IMR-90 (cell line): ENCODE measurements at regions not wholly inside any gene's neighbourhood (a gene's known extent, or its start where the extent isn't known, plus 50 kb on each side); places are given as distances from the start of the nearest gene placed in this dataset.

Experiments used
- ATAC-seq: fragments of 200-7000 bp; cut with Tn5 transposase; 2 replicates; pipeline ENCODE4 v1.9.1; 2020; ENCODE audit warnings: low read depth, mild to moderate bottlenecking, moderate library complexity
- BruUV-seq: library from RNA; stranded (reverse); fragments of 400-500 nt; replicated peaks from 2 replicates; lab custom pipeline; 2021; lab: Mats Ljungman, UMichigan
- CTCF ChIA-PET: fragments of 300-600 bp; formaldehyde crosslinking; extraction: SDS; loops from one replicate; lab custom pipeline; 2021; ENCODE audit warnings: antibody characterized with exemption; lab: Yijun Ruan, JAX
- POLR2A ChIA-PET: fragments of 300-600 bp; sonication (Branson Sonifier 250); formaldehyde crosslinking; loops from one replicate; lab custom pipeline; 2022; ENCODE audit warnings: antibody characterized with exemption; ENCODE audit not compliant: unreplicated experiment; lab: Charles Lee
- DNase-seq: peaks from one replicate; pipeline ENCODE4 v3.0.0; 2013
- H2AFZ ChIP-seq: replicated peaks from 2 replicates; pipeline ENCODE3; 2013; ENCODE audit warnings: low read length, mild to moderate bottlenecking; ENCODE audit not compliant: poor library complexity
- H2AK5ac ChIP-seq: 2 replicates; pipeline ENCODE4 v1.6.1; 2013; ENCODE audit warnings: low read depth, low read length, inconsistent platforms
- H2AK9ac ChIP-seq: replicated peaks from 2 replicates; pipeline ENCODE3; 2013; ENCODE audit warnings: mild to moderate bottlenecking, low read depth, low read length, moderate library complexity; ENCODE audit not compliant: poor library complexity
- H2BK120ac ChIP-seq: 2 replicates; pipeline ENCODE4 v1.6.1; 2013; ENCODE audit warnings: low read depth, low read length, inconsistent platforms
- H2BK15ac ChIP-seq: 3 replicates; pipeline ENCODE4 v1.6.1; 2013; ENCODE audit warnings: low read depth, low read length, inconsistent platforms
- H2BK20ac ChIP-seq: 2 replicates; pipeline ENCODE4 v1.6.1; 2013; ENCODE audit warnings: low read depth, mild to moderate bottlenecking, inconsistent platforms, low read length, moderate library complexity
- H2BK5ac ChIP-seq: 2 replicates; pipeline ENCODE4 v1.6.1; 2013; ENCODE audit warnings: mild to moderate bottlenecking, low read depth, low read length, inconsistent platforms; ENCODE audit not compliant: poor library complexity, severe bottlenecking
- H3K14ac ChIP-seq: replicated peaks from 2 replicates; pipeline ENCODE4 v1.6.1; 2013; ENCODE audit warnings: low read depth, low read length, inconsistent platforms
- H3K18ac ChIP-seq: 2 replicates; pipeline ENCODE4 v1.6.1; 2013; ENCODE audit warnings: low read depth, low read length, control low read depth
- H3K23ac ChIP-seq: 2 replicates; pipeline ENCODE4 v1.6.1; 2013; ENCODE audit warnings: low read depth, low read length, inconsistent platforms
- H3K27ac ChIP-seq: 2 replicates; pipeline ENCODE4 v1.5.1; 2013; ENCODE audit warnings: mild to moderate bottlenecking, control low read depth, low read length; ENCODE audit not compliant: insufficient read depth
- H3K27me3 ChIP-seq: 2 replicates; pipeline ENCODE4 v1.6.1; 2013; ENCODE audit warnings: low read length; ENCODE audit not compliant: control insufficient read depth, insufficient read depth
- H3K36me3 ChIP-seq: 2 replicates; pipeline ENCODE4 v1.6.1; 2013; ENCODE audit warnings: low read length, mixed read lengths; ENCODE audit not compliant: control insufficient read depth, insufficient read depth
- H3K4ac ChIP-seq: 2 replicates; pipeline ENCODE4 v1.6.1; 2013; ENCODE audit warnings: low read depth, low read length, inconsistent platforms
- H3K4me1 ChIP-seq: 2 replicates; pipeline ENCODE4 v1.6.1; 2013; ENCODE audit warnings: low read length, mixed read lengths; ENCODE audit not compliant: control insufficient read depth, insufficient read depth
- H3K4me2 ChIP-seq: 2 replicates; pipeline ENCODE4 v1.6.1; 2013; ENCODE audit warnings: low read depth, mild to moderate bottlenecking, control low read depth, low read length, moderate library complexity
- H3K4me3 ChIP-seq: 2 replicates; pipeline ENCODE4 v1.5.1; 2013; ENCODE audit warnings: low read depth, mild to moderate bottlenecking, control low read depth, low read length, moderate library complexity; ENCODE audit not compliant: insufficient read depth
- H3K56ac ChIP-seq: 2 replicates; pipeline ENCODE4 v1.6.1; 2013; ENCODE audit warnings: low read length, inconsistent platforms; ENCODE audit not compliant: insufficient read depth; ENCODE audit errors: extremely low read depth
- H3K79me1 ChIP-seq, 2 experiments: 2 replicates each; pipeline ENCODE4 v1.6.1; 2013; ENCODE audit warnings: low read length in 2 of 2, inconsistent platforms in 1 of 2, low read depth in 1 of 2
- H3K9ac ChIP-seq: 2 replicates; pipeline ENCODE4 v1.6.1; 2013; ENCODE audit warnings: low read depth, low read length, control low read depth
- H3K9me1 ChIP-seq: 2 replicates; pipeline ENCODE4 v1.6.1; 2013; ENCODE audit warnings: low read length, inconsistent platforms; ENCODE audit not compliant: insufficient read depth
- H3K9me3 ChIP-seq: 2 replicates; pipeline ENCODE4 v1.6.1; 2013; ENCODE audit warnings: low read length; ENCODE audit not compliant: control insufficient read depth, insufficient read depth
- H4K20me1 ChIP-seq: 2 replicates; pipeline ENCODE4 v1.6.1; 2013; ENCODE audit warnings: low read length, inconsistent platforms; ENCODE audit not compliant: insufficient read depth
- H4K5ac ChIP-seq: 2 replicates; pipeline ENCODE4 v1.6.1; 2013; ENCODE audit warnings: mild to moderate bottlenecking, low read depth, low read length, control low read depth
- H4K8ac ChIP-seq, 2 experiments: 2 replicates each; pipeline ENCODE4 v1.6.1; 2013; ENCODE audit warnings: low read depth in 2 of 2, low read length in 2 of 2, control low read depth in 1 of 2, inconsistent platforms in 1 of 2
- H4K91ac ChIP-seq: 2 replicates; pipeline ENCODE4 v1.6.1; 2013; ENCODE audit warnings: low read depth, low read length, inconsistent platforms; ENCODE audit not compliant: insufficient read depth
- BHLHE40 ChIP-seq: fragments of 150-350 bp; IDR thresholded peaks from 2 replicates; pipeline ENCODE4 v1.6.1; 2016; ENCODE audit warnings: mild to moderate bottlenecking, low read depth, low read length
- CEBPB ChIP-seq: IDR thresholded peaks from 2 replicates; pipeline ENCODE4 v1.6.1; 2012; ENCODE audit warnings: low read depth, low read length, improper control_type of control experiment
- CHD1 ChIP-seq: IDR thresholded peaks from 2 replicates; pipeline ENCODE4 v1.6.1; 2012; ENCODE audit warnings: low read depth, low read length, improper control_type of control experiment
- CTCF ChIP-seq: conservative IDR thresholded peaks from 2 replicates; pipeline ENCODE4 v1.5.1; 2012; ENCODE audit warnings: mild to moderate bottlenecking, low read depth, low read length, improper control_type of control experiment
- FOS ChIP-seq: fragments of 150-350 bp; IDR thresholded peaks from 2 replicates; pipeline ENCODE4 v1.6.1; 2016; ENCODE audit warnings: low read depth, low read length
- MAFK ChIP-seq: IDR thresholded peaks from 2 replicates; pipeline ENCODE4 v1.6.1; 2012; ENCODE audit warnings: low read depth, low read length, improper control_type of control experiment
- MAZ ChIP-seq: IDR thresholded peaks from 2 replicates; pipeline ENCODE4 v1.6.1; 2012; ENCODE audit warnings: low read depth, mild to moderate bottlenecking, low read length, improper control_type of control experiment, moderate library complexity, borderline replicate concordance
- MXI1 ChIP-seq: IDR thresholded peaks from 2 replicates; pipeline ENCODE4 v1.6.1; 2012; ENCODE audit warnings: low read depth, mild to moderate bottlenecking, low read length, moderate library complexity, borderline replicate concordance
- NFE2L2 ChIP-seq: fragments of 150-350 bp; IDR thresholded peaks from 2 replicates; pipeline ENCODE4 v1.6.1; 2016; ENCODE audit warnings: low read depth, mild to moderate bottlenecking, low read length
- POLR2A ChIP-seq: IDR thresholded peaks from 2 replicates; pipeline ENCODE4 v1.6.1; 2012; ENCODE audit warnings: mild to moderate bottlenecking, low read depth, low read length
- RCOR1 ChIP-seq: IDR thresholded peaks from 2 replicates; pipeline ENCODE4 v1.6.1; 2012; ENCODE audit warnings: mild to moderate bottlenecking, low read length, improper control_type of control experiment; ENCODE audit not compliant: insufficient replicate concordance
- RFX5 ChIP-seq: IDR thresholded peaks from 2 replicates; pipeline ENCODE4 v1.8.0; 2012; ENCODE audit warnings: low read depth, mild to moderate bottlenecking, low read length, moderate library complexity
- SMC3 ChIP-seq: fragments of 150-350 bp; IDR thresholded peaks from 2 replicates; pipeline ENCODE4 v1.6.1; 2016; ENCODE audit warnings: low read depth, mild to moderate bottlenecking, antibody characterized with exemption, low read length, moderate library complexity
- WGBS, 2 experiments: methylation state at CpG; one replicate each; pipeline versions ENCODE4 v1.1.5 to v1.1.7; 2013; ENCODE audit warnings: missing lambda C conversion rate in 2 of 2; ENCODE audit not compliant: insufficient read length in 1 of 2; ENCODE audit errors: extremely low coverage in 2 of 2; 5-methylcytosine and 5-hydroxymethylcytosine counted together
- dilution Hi-C: fragments of 300-500 bp; cut with HindIII; formaldehyde crosslinking; loops from one replicate; pipeline ENCODE4 v1.14.3; 2018; ENCODE audit warnings: low sequenced_read_pairs; ENCODE audit not compliant: unreplicated experiment
- in situ Hi-C: fragments of 300-500 bp; cut with MboI; formaldehyde crosslinking; loops from 3 replicates; pipeline ENCODE4 v1.14.3; 2019; ENCODE audit warnings: low sequenced_read_pairs, inconsistent platforms, mixed read lengths
- intact Hi-C: fragments of 100-400 bp; cut with micrococcal nuclease; formaldehyde crosslinking; loops from 2 replicates; pipeline ENCODE4 v1.10.0; 2022
- TF ChIP-seq, protein P1 (sequence below): fragments of 150-350 bp; IDR thresholded peaks from 2 replicates; pipeline ENCODE4 v1.6.1; 2016; ENCODE audit warnings: low read depth, mild to moderate bottlenecking, low read length, moderate library complexity, borderline replicate concordance
- TF ChIP-seq, protein P2 (sequence below): fragments of 150-350 bp; IDR thresholded peaks from 2 replicates; pipeline ENCODE4 v1.6.1; 2017; ENCODE audit warnings: mild to moderate bottlenecking, antibody characterized with exemption, low read length, low read depth

GRCh38 chr2:45192481-45192880 lies 183.2 kb upstream of the SIX2 start:
- in situ Hi-C loops: no loop called here
- BruUV-seq: no TSS peak
- H3K4ac ChIP-seq: no peak overlapping the region
- no peak overlapping the region for H3K18ac ChIP-seq
- H3K4me2 ChIP-seq: no peak overlapping the region
- no peak overlapping the region for H3K9ac ChIP-seq
- no peak overlapping the region for H3K27ac ChIP-seq
- dilution Hi-C loops: no loop called here
- no peak overlapping the region for H3K4me3 ChIP-seq
- ChIA-PET POLR2A (no interaction called here), CTCF (no interaction called here)
- H3K9me3 ChIP-seq: no peaks in the 10 kb centered on the region
- intact Hi-C loops: no loop called here
- H4K5ac ChIP-seq: no peak overlapping the region
- no peak overlapping the region for H2AFZ ChIP-seq
- H4K8ac ChIP-seq: no peak overlapping the region
- no peak for DNase-seq
- H3K36me3 ChIP-seq: no peaks in the 10 kb centered on the region
- H4K91ac ChIP-seq: no peak overlapping the region
- H2BK120ac ChIP-seq: no peak overlapping the region
- H2AK9ac ChIP-seq: no peak overlapping the region
- H3K4me1 ChIP-seq: peaks cover 9% of the 10 kb centered on the region
- no peaks in the 10 kb centered on the region for H4K20me1 ChIP-seq
- no peak overlapping the region for H3K23ac ChIP-seq
- TF ChIP-seq, protein P1, sequence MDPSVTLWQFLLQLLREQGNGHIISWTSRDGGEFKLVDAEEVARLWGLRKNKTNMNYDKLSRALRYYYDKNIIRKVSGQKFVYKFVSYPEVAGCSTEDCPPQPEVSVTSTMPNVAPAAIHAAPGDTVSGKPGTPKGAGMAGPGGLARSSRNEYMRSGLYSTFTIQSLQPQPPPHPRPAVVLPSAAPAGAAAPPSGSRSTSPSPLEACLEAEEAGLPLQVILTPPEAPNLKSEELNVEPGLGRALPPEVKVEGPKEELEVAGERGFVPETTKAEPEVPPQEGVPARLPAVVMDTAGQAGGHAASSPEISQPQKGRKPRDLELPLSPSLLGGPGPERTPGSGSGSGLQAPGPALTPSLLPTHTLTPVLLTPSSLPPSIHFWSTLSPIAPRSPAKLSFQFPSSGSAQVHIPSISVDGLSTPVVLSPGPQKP: no peak
- no peak for TF ChIP-seq MAZ
- TF ChIP-seq FOS: no peak
- TF ChIP-seq RCOR1: no peak
- TF ChIP-seq CEBPB: no peak
- no peak for TF ChIP-seq BHLHE40
- TF ChIP-seq CHD1: no peak
- TF ChIP-seq RFX5: no peak
- no peak for TF ChIP-seq POLR2A
- no peak for TF ChIP-seq SMC3
- TF ChIP-seq NFE2L2: no peak
- no peak for TF ChIP-seq CTCF
- TF ChIP-seq MAFK: no peak
- no peak for TF ChIP-seq MXI1
- TF ChIP-seq, protein P2, sequence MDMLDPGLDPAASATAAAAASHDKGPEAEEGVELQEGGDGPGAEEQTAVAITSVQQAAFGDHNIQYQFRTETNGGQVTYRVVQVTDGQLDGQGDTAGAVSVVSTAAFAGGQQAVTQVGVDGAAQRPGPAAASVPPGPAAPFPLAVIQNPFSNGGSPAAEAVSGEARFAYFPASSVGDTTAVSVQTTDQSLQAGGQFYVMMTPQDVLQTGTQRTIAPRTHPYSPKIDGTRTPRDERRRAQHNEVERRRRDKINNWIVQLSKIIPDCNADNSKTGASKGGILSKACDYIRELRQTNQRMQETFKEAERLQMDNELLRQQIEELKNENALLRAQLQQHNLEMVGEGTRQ: no peak
- peaks cover 25% of the 10 kb centered on the region for H3K27me3 ChIP-seq
- H2BK15ac ChIP-seq: no peak overlapping the region
- no peak overlapping the region for H2BK5ac ChIP-seq
- no peaks in the 10 kb centered on the region for H3K9me1 ChIP-seq
- no peak overlapping the region for H3K56ac ChIP-seq
- ATAC-seq: no peak
- H3K79me1 ChIP-seq: no peaks in the 10 kb centered on the region
- WGBS, 2 experiments: no CpG with 5 or more reads among the region's 5 CpGs
- H2BK20ac ChIP-seq: no peak overlapping the region
- H2AK5ac ChIP-seq: no peak overlapping the region
- H3K14ac ChIP-seq: no peak overlapping the region
